Activated CD8-positive, alpha-beta T cell treated with anti-CD3 and anti-CD28 coated beads for 36 hours (primary cell): ENCODE measurements at regions not wholly inside any gene's neighbourhood (a gene's known extent, or its start where the extent isn't known, plus 50 kb on each side); places are given as distances from the start of the nearest gene placed in this dataset.

Experiments
- ATAC-seq: fragments of 200-7000 bp; cut with Tn5 transposase; one replicate; pipeline ENCODE4 v1.10.0; 2021; ENCODE audit warnings: mild to moderate bottlenecking, moderate library complexity
- CTCF ChIA-PET: fragments of 350-600 bp; sonication (Branson Sonifier 250); formaldehyde crosslinking; loops from one replicate; lab custom pipeline; 2021; ENCODE audit warnings: antibody characterized with exemption; lab: Charles Lee
- POLR2A ChIA-PET: fragments of 350-600 bp; sonication (Branson Sonifier 250); formaldehyde crosslinking; loops from one replicate; lab custom pipeline; 2021; ENCODE audit warnings: antibody characterized with exemption; lab: Charles Lee
- DNase-seq: peaks from one replicate; pipeline ENCODE4 v3.0.0-alpha.2; 2020
- H3K27ac Mint-ChIP-seq: one replicate; pipeline ENCODE4 v1.8.0; 2021; ENCODE audit warnings: mild to moderate bottlenecking, mixed read lengths
- H3K27me3 Mint-ChIP-seq: one replicate; pipeline ENCODE4 v1.8.0; 2021; ENCODE audit warnings: mixed read lengths
- H3K36me3 Mint-ChIP-seq: one replicate; pipeline ENCODE4 v1.8.0; 2021; ENCODE audit warnings: low read depth, mixed read lengths
- H3K4me1 Mint-ChIP-seq: one replicate; pipeline ENCODE4 v1.8.0; 2021; ENCODE audit warnings: low read depth, mixed read lengths
- H3K4me3 Mint-ChIP-seq: one replicate; pipeline ENCODE4 v1.8.0; 2021; ENCODE audit warnings: mild to moderate bottlenecking, moderate library complexity, mixed read lengths
- H3K9me3 Mint-ChIP-seq: one replicate; pipeline ENCODE4 v1.8.0; 2021; ENCODE audit warnings: mixed read lengths
- intact Hi-C: fragments of 100-400 bp; cut with micrococcal nuclease; formaldehyde crosslinking; loops from one replicate; pipeline ENCODE4 v1.10.0; 2022
- TF ChIP-seq, protein P1 (sequence below): fragments of 200-600 bp; IDR thresholded peaks from one replicate; pipeline ENCODE4 v1.8.0; 2022; ENCODE audit warnings: antibody characterized with exemption, mild to moderate bottlenecking

DNA sequence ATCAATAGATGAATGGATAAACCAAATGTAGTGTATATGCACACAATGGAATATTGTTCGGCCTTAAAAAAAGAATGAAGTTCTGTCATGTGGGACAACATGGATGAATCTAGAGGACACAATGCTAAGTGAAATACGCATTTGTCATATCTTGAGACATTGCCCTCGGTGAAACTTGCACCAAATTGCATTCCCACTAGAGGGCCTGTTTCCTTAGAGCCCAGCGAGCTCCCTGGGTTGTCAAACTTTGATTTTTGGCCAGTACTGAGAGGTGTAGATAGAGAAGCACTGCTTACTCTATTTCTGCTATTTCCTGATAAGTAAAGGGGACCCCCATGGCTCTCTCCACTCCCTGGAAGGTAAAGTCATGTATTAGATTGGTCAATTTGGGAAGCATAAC lies 157.1 kb downstream of the GPAM start:
- CTCF ChIA-PET, result no interaction called here
- ATAC-seq (no peak), DNase-seq (no peak)
- Mint-ChIP-seq H3K4me1 (no peaks in the 10 kb centered on the region), H3K36me3 (no peaks in the 10 kb centered on the region), H3K27me3 (no peaks in the 10 kb centered on the region), H3K9me3 (peaks cover 3% of the 10 kb centered on the region), H3K27ac (no peak overlapping the region), H3K4me3 (no peak overlapping the region)
- POLR2A ChIA-PET, result no interaction called here
- TF ChIP-seq, protein P1, sequence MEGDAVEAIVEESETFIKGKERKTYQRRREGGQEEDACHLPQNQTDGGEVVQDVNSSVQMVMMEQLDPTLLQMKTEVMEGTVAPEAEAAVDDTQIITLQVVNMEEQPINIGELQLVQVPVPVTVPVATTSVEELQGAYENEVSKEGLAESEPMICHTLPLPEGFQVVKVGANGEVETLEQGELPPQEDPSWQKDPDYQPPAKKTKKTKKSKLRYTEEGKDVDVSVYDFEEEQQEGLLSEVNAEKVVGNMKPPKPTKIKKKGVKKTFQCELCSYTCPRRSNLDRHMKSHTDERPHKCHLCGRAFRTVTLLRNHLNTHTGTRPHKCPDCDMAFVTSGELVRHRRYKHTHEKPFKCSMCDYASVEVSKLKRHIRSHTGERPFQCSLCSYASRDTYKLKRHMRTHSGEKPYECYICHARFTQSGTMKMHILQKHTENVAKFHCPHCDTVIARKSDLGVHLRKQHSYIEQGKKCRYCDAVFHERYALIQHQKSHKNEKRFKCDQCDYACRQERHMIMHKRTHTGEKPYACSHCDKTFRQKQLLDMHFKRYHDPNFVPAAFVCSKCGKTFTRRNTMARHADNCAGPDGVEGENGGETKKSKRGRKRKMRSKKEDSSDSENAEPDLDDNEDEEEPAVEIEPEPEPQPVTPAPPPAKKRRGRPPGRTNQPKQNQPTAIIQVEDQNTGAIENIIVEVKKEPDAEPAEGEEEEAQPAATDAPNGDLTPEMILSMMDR, result no peak
- intact Hi-C loops, result no loop called here

DNA sequence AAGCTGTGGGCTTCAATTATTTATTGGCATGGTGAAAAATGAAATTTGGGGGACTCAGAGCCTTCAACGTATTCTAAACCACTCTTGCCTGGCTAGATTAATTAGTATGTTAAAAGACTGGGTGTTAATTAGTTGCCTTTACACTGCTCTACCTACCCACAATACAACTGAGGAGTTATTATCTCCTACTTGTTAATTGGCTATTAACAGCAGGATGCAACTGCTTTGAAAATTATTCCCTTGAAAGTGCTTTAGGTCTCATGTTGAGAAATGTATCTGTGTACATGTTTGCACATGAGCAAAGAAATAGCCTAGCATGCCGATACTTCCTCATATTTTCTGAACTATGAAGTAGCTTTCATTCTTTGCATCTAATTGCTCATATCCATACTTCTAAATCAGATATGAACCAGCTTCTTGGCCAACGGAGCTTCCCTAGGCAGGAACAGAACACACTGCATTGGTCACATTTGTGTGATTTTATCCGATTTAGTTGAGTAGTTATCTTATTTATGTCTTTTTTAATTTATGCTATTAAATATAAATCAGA lies 155.8 kb downstream of the GPAM start:
- H3K36me3 Mint-ChIP-seq, result no peaks in the 10 kb centered on the region
- H3K27me3 Mint-ChIP-seq, result no peaks in the 10 kb centered on the region
- H3K9me3 Mint-ChIP-seq, result peaks cover 3% of the 10 kb centered on the region
- ChIA-PET CTCF (no interaction called here), POLR2A (no interaction called here)
- no peaks in the 10 kb centered on the region for H3K4me1 Mint-ChIP-seq
- no peak overlapping the region for H3K27ac Mint-ChIP-seq
- DNase-seq, result no peak
- no peak for ATAC-seq
- intact Hi-C loops, result no loop called here
- TF ChIP-seq, protein P1, result no peak
- no peak overlapping the region for H3K4me3 Mint-ChIP-seq

DNA sequence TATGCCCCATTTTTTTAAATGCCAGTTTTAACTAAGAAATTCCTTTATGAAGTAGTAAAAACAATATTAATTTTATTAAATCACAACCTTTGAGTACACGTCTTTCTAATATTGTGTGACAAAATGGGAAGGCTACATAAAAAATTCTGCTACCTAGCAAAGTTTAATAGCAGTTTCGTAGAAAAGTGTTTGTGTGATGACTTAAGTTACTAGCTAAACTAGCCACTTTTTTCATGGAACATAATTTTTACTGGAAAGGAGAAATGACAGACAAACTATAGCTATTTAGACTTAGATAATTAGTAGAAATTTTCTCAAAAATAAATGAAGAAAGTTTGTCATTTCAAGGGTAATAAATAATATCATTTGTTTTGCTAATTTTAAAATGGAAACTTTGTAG lies 153.1 kb downstream of the GPAM start:
- Mint-ChIP-seq H3K27me3 (no peaks in the 10 kb centered on the region), H3K9me3 (peaks cover 4% of the 10 kb centered on the region), H3K27ac (no peak overlapping the region), H3K36me3 (no peaks in the 10 kb centered on the region), H3K4me3 (no peak overlapping the region), H3K4me1 (no peaks in the 10 kb centered on the region)
- ATAC-seq, result no peak
- ChIA-PET CTCF (no interaction called here), POLR2A (no interaction called here)
- intact Hi-C loops, result no loop called here
- no peak for DNase-seq
- TF ChIP-seq, protein P1, result no peak

DNA sequence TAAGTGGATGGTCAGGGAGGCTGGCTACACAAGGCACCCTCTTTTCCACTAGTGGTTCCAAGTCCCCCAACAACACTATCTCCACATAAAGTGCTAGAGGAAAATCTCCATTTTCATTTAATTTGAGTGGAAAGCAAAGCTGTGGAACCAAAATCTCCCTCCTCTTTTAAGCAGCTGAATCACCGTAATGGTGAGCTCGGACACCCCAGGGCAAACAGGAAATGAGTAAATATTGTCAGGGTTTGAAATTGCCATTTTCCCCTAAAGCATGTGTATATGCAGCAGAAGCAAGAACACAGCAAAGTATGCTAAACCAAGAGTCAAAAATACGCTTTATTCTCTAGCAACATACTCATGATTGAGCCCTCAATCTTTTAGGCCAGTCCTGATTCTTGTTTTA lies 143.7 kb downstream of the GPAM start:
- intact Hi-C loops, result no loop called here
- ATAC-seq (no peak), DNase-seq (no peak)
- TF ChIP-seq, protein P1, result no peak
- Mint-ChIP-seq H3K36me3 (no peaks in the 10 kb centered on the region), H3K27me3 (peaks cover 4% of the 10 kb centered on the region), H3K27ac (no peak overlapping the region), H3K4me3 (no peak overlapping the region), H3K9me3 (no peaks in the 10 kb centered on the region), H3K4me1 (no peaks in the 10 kb centered on the region)
- POLR2A ChIA-PET, result no interaction called here
- CTCF ChIA-PET, result no interaction called here

DNA sequence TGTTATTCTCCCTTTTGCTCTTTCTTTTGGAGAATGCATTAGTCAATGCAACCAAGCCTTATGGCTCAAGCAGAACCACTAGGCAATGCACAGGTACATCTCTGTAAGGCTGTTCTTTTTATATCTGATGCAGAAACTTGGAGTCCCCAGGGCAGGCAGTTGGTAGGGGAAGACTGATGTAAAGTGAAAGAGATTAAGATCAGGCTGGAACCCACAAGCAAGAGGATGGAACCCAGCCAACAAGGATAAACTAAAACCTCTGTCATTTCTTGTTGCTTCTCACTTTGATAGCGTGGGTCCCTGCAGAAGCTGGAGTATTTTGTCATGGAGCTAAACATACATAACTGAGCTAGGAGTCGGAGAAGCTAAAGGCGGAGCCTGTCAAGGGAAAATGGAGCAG lies 142.9 kb downstream of the GPAM start:
- no peaks in the 10 kb centered on the region for H3K36me3 Mint-ChIP-seq
- H3K4me1 Mint-ChIP-seq, result no peaks in the 10 kb centered on the region
- no peaks in the 10 kb centered on the region for H3K9me3 Mint-ChIP-seq
- no peak overlapping the region for H3K27ac Mint-ChIP-seq
- no peak overlapping the region for H3K4me3 Mint-ChIP-seq
- ChIA-PET CTCF (no interaction called here), POLR2A (no interaction called here)
- peaks cover 4% of the 10 kb centered on the region for H3K27me3 Mint-ChIP-seq
- intact Hi-C loops, result no loop called here
- TF ChIP-seq, protein P1, result no peak
- no peak for ATAC-seq
- DNase-seq, result no peak
